HepG2 (cell line): ENCODE measurements at regions not wholly inside any gene's neighbourhood (a gene's known extent, or its start where the extent isn't known, plus 50 kb on each side); places are given as distances from the start of the nearest gene placed in this dataset.

Experiments used
- ATAC-seq: fragments of 200-7000 bp; cut with Tn5 transposase; 3 replicates; pipeline ENCODE4 v1.9.1; 2020; ENCODE audit warnings: mild to moderate bottlenecking, moderate library complexity
- BruUV-seq: library from RNA; stranded (reverse); fragments of 400-500 nt; replicated peaks from 2 replicates; lab custom pipeline; 2021; lab: Mats Ljungman, UMichigan
- CTCF ChIA-PET: fragments of 300-600 bp; formaldehyde crosslinking; extraction: SDS; loops from one replicate; lab custom pipeline; 2021; ENCODE audit warnings: low total read pairs, inconsistent platforms, low intra/inter-chr PET ratio; lab: Yijun Ruan, JAX
- POLR2A ChIA-PET: fragments of 350-600 bp; sonication (Branson Sonifier 250); formaldehyde crosslinking; loops from one replicate; lab custom pipeline; 2020; ENCODE audit warnings: antibody characterized with exemption, inconsistent platforms; lab: Yijun Ruan, JAX
- DNase-seq: peaks from one replicate; pipeline ENCODE4 v3.0.0-alpha.2; 2015; ENCODE audit warnings: low spot score
- FAIRE-seq: peaks from 3 replicates; lab custom pipeline; 2011; peaks lifted over from hg19 to GRCh38; lab: Jason Lieb, UNC
- H2AFZ ChIP-seq: one replicate; pipeline ENCODE4 v1.6.1; 2011; ENCODE audit warnings: low read length, inconsistent platforms
- H3K27ac ChIP-seq: fragments of 300-600 bp; 3 replicates; pipeline ENCODE4 v1.8.0; 2011; ENCODE audit warnings: mixed run types, mild to moderate bottlenecking, mixed read lengths, low read length, inconsistent platforms; ENCODE audit not compliant: insufficient read depth; ENCODE audit errors: extremely low read length
- H3K27me3 ChIP-seq, 2 experiments: fragments of 200-600 bp in 1 of 2; 2 replicates in 1 of 2; 3 replicates in 1 of 2; pipeline versions ENCODE4 v1.6.0 to v1.8.0; 2011; ENCODE audit warnings: low read length in 2 of 2, mild to moderate bottlenecking in 2 of 2, moderate library complexity in 2 of 2, inconsistent platforms in 1 of 2; ENCODE audit not compliant: insufficient read depth in 2 of 2, control insufficient read depth in 1 of 2
- H3K36me3 ChIP-seq, 2 experiments: fragments of 200-600 bp in 1 of 2; replicated peaks in 1 of 2; 2 replicates in 1 of 2; 3 replicates in 1 of 2; pipeline versions ENCODE4 v1.5.1 to v1.8.0; 2011; ENCODE audit warnings: low read length in 2 of 2, inconsistent platforms in 1 of 2; ENCODE audit not compliant: insufficient read depth in 2 of 2, control insufficient read depth in 1 of 2
- H3K4me1 ChIP-seq: 2 replicates; pipeline ENCODE4 v1.5.1; 2012; ENCODE audit warnings: low read length, inconsistent platforms; ENCODE audit not compliant: insufficient read depth
- H3K4me2 ChIP-seq: 2 replicates; pipeline ENCODE4 v1.6.0; 2011; ENCODE audit warnings: low read depth, low read length, inconsistent platforms
- H3K4me3 ChIP-seq, 3 experiments: fragments of 200-600 bp in 1 of 3; sonication (generic), shearing (Covaris generic) in 1 of 3; replicated peaks in 1 of 3; 2 replicates each; pipeline ENCODE4 v1.5.1; 2011 to 2016; ENCODE audit warnings: low read length in 3 of 3, inconsistent platforms in 2 of 3, low read depth in 2 of 3, mild to moderate bottlenecking in 2 of 3, control low read depth in 1 of 3, mixed read lengths in 1 of 3; ENCODE audit not compliant: insufficient read depth in 1 of 3
- H3K79me2 ChIP-seq: one replicate; pipeline ENCODE4 v1.6.1; 2011; ENCODE audit warnings: low read length, inconsistent platforms; ENCODE audit not compliant: insufficient read depth
- H3K9ac ChIP-seq: 2 replicates; pipeline ENCODE4 v1.6.0; 2011; ENCODE audit warnings: mild to moderate bottlenecking, low read depth, low read length, inconsistent platforms; ENCODE audit not compliant: insufficient read depth
- H3K9me3 ChIP-seq: 2 replicates; pipeline ENCODE4 v1.5.1; 2012; ENCODE audit warnings: mild to moderate bottlenecking, low read length
- H4K20me1 ChIP-seq: 2 replicates; pipeline ENCODE4 v1.6.0; 2011; ENCODE audit warnings: inconsistent platforms, mild to moderate bottlenecking, low read length, moderate library complexity; ENCODE audit not compliant: insufficient read depth
- EEA1 ChIP-seq: sonication (generic); formaldehyde crosslinking; IDR thresholded peaks from 2 replicates; pipeline ENCODE4 v1.5.1; 2020; ENCODE audit warnings: mild to moderate bottlenecking, missing genetic modification reagents, borderline replicate concordance
- REPIN1 ChIP-seq: sonication (generic); formaldehyde crosslinking; IDR thresholded peaks from 2 replicates; pipeline ENCODE4 v1.8.0; 2022; ENCODE audit warnings: missing genetic modification reagents, low read depth, mild to moderate bottlenecking, borderline replicate concordance
- SIX1 ChIP-seq: sonication (generic); formaldehyde crosslinking; IDR thresholded peaks from 2 replicates; pipeline ENCODE4 v1.4.0; 2020; ENCODE audit warnings: missing genetic modification reagents, borderline replicate concordance
- USF2 ChIP-seq, 2 experiments: sonication (generic) in 1 of 2; formaldehyde crosslinking in 1 of 2; IDR thresholded peaks; 2 replicates each; pipeline versions ENCODE4 v1.5.1 to v1.6.1; 2011 to 2020; ENCODE audit warnings: borderline replicate concordance in 1 of 2, low read depth in 1 of 2, low read length in 1 of 2, mild to moderate bottlenecking in 1 of 2, missing genetic modification reagents in 1 of 2, moderate library complexity in 1 of 2
- ZBTB46 ChIP-seq: sonication (generic); formaldehyde crosslinking; IDR thresholded peaks from 2 replicates; pipeline ENCODE4 v1.4.0; 2020; ENCODE audit warnings: mild to moderate bottlenecking, missing genetic modification reagents, borderline replicate concordance
- ZNF383 ChIP-seq: sonication (generic); formaldehyde crosslinking; IDR thresholded peaks from 2 replicates; pipeline ENCODE4 v1.4.0; 2020; ENCODE audit warnings: missing genetic modification reagents, mild to moderate bottlenecking, borderline replicate concordance
- ZNF501 ChIP-seq: sonication (generic); formaldehyde crosslinking; IDR thresholded peaks from 2 replicates; pipeline ENCODE4 v1.5.1; 2020; ENCODE audit warnings: mild to moderate bottlenecking, moderate library complexity, missing genetic modification reagents
- WGBS: methylation state at CpG from one replicate; pipeline ENCODE4 v1.1.6; 2017; ENCODE audit warnings: low lambda C conversion rate; 5-methylcytosine and 5-hydroxymethylcytosine counted together
- in situ Hi-C: cut with HindIII; loops from 2 replicates; pipeline ENCODE4 v1.10.0; 2017; ENCODE audit warnings: low pct_unique_long_range_greater_than_20kb; ENCODE audit not compliant: extremely low pct_ligation_motif_present
- intact Hi-C: fragments of 100-400 bp; cut with micrococcal nuclease; formaldehyde crosslinking; loops from one replicate; pipeline ENCODE4 v1.10.0; 2022; ENCODE audit not compliant: unreplicated experiment
- TF ChIP-seq, protein P1 (sequence below): sonication (generic); formaldehyde crosslinking; IDR thresholded peaks from 2 replicates; pipeline ENCODE4 v1.4.0; 2020; ENCODE audit warnings: missing genetic modification reagents
- TF ChIP-seq, protein P2 (sequence below): IDR thresholded peaks from 2 replicates; pipeline ENCODE4 v1.6.1; 2012; ENCODE audit warnings: low read length, improper control_type of control experiment

DNA sequence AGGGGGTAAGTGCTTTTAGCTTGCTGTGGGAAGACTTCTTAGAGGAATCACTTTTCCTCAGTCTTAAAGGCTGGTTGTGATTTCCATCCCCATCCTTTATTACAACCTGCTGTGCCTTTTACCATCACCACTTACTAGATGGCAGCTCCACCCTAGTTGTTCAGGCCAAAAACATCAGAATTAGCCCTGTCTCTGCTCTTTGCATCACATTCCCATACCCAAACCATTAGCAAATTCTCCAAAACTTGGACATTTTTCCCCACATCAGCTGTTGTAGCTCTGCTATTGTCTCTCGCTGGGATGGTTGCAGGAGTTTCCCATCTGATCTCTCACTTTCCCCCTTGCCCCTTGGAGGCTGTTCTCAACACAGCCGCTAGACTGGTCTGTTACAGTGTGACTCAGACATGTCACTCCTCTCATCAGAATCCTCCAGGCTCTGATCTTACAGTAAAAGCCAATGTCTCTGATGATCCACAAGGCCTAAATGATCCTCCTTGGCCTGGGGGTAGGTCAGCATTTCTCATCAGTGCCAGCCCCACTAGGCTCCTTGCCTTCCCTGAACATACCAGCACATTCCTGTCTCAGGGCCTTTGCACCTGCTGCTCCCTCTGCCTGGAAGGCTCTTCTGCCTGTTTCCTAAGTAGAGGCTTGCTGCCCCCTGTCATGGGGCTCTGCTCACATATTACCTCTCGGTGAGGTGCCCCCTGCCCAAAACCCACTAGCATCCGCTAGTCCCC lies 102.5 kb downstream of the BEGAIN start:
- Histone ChIP-seq H3K4me1 (no peaks in the 10 kb centered on the region), H3K4me3 (no peak overlapping the region), H3K9ac (no peak overlapping the region), H3K27ac (no peak overlapping the region), H3K36me3 (no peaks in the 10 kb centered on the region), H3K27me3 (no peaks in the 10 kb centered on the region)
- ATAC-seq (no peak), FAIRE-seq (no peak)
- in situ Hi-C loops, result no loop called here
- no peak for TF ChIP-seq EEA1 (CRISPR knock-in tag)
- TF ChIP-seq, protein P1, sequence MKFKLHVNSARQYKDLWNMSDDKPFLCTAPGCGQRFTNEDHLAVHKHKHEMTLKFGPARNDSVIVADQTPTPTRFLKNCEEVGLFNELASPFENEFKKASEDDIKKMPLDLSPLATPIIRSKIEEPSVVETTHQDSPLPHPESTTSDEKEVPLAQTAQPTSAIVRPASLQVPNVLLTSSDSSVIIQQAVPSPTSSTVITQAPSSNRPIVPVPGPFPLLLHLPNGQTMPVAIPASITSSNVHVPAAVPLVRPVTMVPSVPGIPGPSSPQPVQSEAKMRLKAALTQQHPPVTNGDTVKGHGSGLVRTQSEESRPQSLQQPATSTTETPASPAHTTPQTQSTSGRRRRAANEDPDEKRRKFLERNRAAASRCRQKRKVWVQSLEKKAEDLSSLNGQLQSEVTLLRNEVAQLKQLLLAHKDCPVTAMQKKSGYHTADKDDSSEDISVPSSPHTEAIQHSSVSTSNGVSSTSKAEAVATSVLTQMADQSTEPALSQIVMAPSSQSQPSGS (CRISPR knock-in tag), result no peak
- TF ChIP-seq REPIN1 (CRISPR knock-in tag), result no peak
- TF ChIP-seq SIX1 (CRISPR knock-in tag), result no peak
- no peak for TF ChIP-seq ZNF383
- TF ChIP-seq ZNF501 (CRISPR knock-in tag), result no peak
- TF ChIP-seq, protein P2, sequence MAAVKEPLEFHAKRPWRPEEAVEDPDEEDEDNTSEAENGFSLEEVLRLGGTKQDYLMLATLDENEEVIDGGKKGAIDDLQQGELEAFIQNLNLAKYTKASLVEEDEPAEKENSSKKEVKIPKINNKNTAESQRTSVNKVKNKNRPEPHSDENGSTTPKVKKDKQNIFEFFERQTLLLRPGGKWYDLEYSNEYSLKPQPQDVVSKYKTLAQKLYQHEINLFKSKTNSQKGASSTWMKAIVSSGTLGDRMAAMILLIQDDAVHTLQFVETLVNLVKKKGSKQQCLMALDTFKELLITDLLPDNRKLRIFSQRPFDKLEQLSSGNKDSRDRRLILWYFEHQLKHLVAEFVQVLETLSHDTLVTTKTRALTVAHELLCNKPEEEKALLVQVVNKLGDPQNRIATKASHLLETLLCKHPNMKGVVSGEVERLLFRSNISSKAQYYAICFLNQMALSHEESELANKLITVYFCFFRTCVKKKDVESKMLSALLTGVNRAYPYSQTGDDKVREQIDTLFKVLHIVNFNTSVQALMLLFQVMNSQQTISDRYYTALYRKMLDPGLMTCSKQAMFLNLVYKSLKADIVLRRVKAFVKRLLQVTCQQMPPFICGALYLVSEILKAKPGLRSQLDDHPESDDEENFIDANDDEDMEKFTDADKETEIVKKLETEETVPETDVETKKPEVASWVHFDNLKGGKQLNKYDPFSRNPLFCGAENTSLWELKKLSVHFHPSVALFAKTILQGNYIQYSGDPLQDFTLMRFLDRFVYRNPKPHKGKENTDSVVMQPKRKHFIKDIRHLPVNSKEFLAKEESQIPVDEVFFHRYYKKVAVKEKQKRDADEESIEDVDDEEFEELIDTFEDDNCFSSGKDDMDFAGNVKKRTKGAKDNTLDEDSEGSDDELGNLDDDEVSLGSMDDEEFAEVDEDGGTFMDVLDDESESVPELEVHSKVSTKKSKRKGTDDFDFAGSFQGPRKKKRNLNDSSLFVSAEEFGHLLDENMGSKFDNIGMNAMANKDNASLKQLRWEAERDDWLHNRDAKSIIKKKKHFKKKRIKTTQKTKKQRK, result no peak
- no peak for TF ChIP-seq ZBTB46 (CRISPR knock-in tag)
- no peak for TF ChIP-seq USF2 (IDR thresholded peaks at IDR 0.05; ENCODE audit: low read depth, low read length)
- no peak for TF ChIP-seq USF2 (CRISPR knock-in tag; IDR thresholded peaks at IDR 0.05; ENCODE audit: borderline replicate concordance)
- TF ChIP-seq, all 625 proteins: peak for 0
- POLR2A ChIA-PET, result no interaction called here
- DNase-seq, result no peak
- H2AFZ ChIP-seq, result no peak overlapping the region
- CTCF ChIA-PET, result no interaction called here
- no peaks in the 10 kb centered on the region for H3K9me3 ChIP-seq
- no peak overlapping the region for H3K4me2 ChIP-seq
- H3K79me2 ChIP-seq, result no peaks in the 10 kb centered on the region
- intact Hi-C loops, result no loop called here
- H4K20me1 ChIP-seq, result no peaks in the 10 kb centered on the region; the same call in 1 of the 2 replicates
- no TSS peak for BruUV-seq
- WGBS, result 95% methylated on average over 4 of the region's 4 CpGs
